ENCODE measurements at regions not wholly inside any gene's neighbourhood (a gene's known extent, or its start where the extent isn't known, plus 50 kb on each side); places are given as distances from the start of the nearest gene placed in this dataset.

- ATAC-seq = no peak
- no peaks in the 10 kb centered on the region for H3K36me3 ChIP-seq (ENCODE audit: control insufficient read depth in 1 of 2, insufficient read depth in 2 of 2, low read length in 2 of 2)
- POLR2A ChIA-PET = no interaction called here
Measured at GRCh38 chr5:67657055-67657454, 460.5 kb upstream of the CD180 start.

GRCh38 chr5:67652201-67652600, 455.6 kb upstream of the CD180 start:
- RAD21 ChIA-PET (ENCODE audit: low non-redundant PET in 1 of 2, low total read pairs in 2 of 2, uncharacterized antibody in 2 of 2, unreplicated experiment in 2 of 2) = no interaction called here
- CTCF ChIA-PET = no interaction called here
- intact Hi-C loops (cut with micrococcal nuclease) = no loop called here
- no peak for TF ChIP-seq CTCF (IDR thresholded peaks at IDR 0.05 in 2 of 3, conservative IDR thresholded peaks at IDR 0.05 in 1 of 3; ENCODE audit: borderline replicate concordance in 1 of 3, insufficient read depth in 1 of 3, low read depth in 2 of 3, low read length in 2 of 3)
- TF ChIP-seq CBX3 (IDR thresholded peaks at IDR 0.05; ENCODE audit: low read depth) = no peak
- TF ChIP-seq ZFX (IDR thresholded peaks at IDR 0.05) = no peak
- TF ChIP-seq ZBTB33 (IDR thresholded peaks at IDR 0.05; ENCODE audit: extremely low read depth, insufficient replicate concordance, low read length) = no peak
- no peak for TF ChIP-seq FOSL1 (IDR thresholded peaks at IDR 0.05; ENCODE audit: low read depth)
- TF ChIP-seq SP1 (IDR thresholded peaks at IDR 0.05; ENCODE audit: low read depth) = no peak
- TF ChIP-seq REST (IDR thresholded peaks at IDR 0.05; ENCODE audit: low read depth) = no peak
- TF ChIP-seq ATF3 (IDR thresholded peaks at IDR 0.05) = no peak
- no peak for TF ChIP-seq POLR2AphosphoS5 (IDR thresholded peaks at IDR 0.05; ENCODE audit: low read depth, low read length)

More at GRCh38 chr5:67657055-67657454, 460.5 kb upstream of the CD180 start:
- ChIA-PET CTCF (no interaction called here), RAD21 (ENCODE audit: low non-redundant PET in 1 of 2, low total read pairs in 2 of 2, uncharacterized antibody in 2 of 2, unreplicated experiment in 2 of 2) (no interaction called here)
- Histone ChIP-seq H3K9me2 (ENCODE audit: insufficient read depth) (no peaks in the 10 kb centered on the region), H3K79me2 (ENCODE audit: insufficient read depth, low read length) (no peaks in the 10 kb centered on the region), H3K27me3 (ENCODE audit: insufficient read depth, low read length) (no peaks in the 10 kb centered on the region), H3K4me1 (ENCODE audit: control insufficient read depth in 1 of 2, insufficient read depth in 2 of 2, low read length in 2 of 2) (no peaks in the 10 kb centered on the region), H3K4me2 (ENCODE audit: low read length) (no peak overlapping the region), H3K4me3 (replicated peaks in 1 of 2; ENCODE audit: low read depth in 1 of 2, low read length in 2 of 2) (no peak overlapping the region), H3K9me3 (ENCODE audit: control insufficient read depth in 1 of 2, insufficient read depth in 1 of 2, low read depth in 1 of 2, low read length in 2 of 2) (no peaks in the 10 kb centered on the region), H4K20me1 (ENCODE audit: insufficient read depth) (no peaks in the 10 kb centered on the region), H2AFZ (ENCODE audit: low read depth, low read length, poor library complexity, severe bottlenecking) (no peak overlapping the region), H3K9ac (ENCODE audit: low read length) (no peak overlapping the region), H3K27ac (ENCODE audit: low read depth, low read length) (no peak overlapping the region)
- TF ChIP-seq EZH2 (IDR thresholded peaks at IDR 0.05) (no peak), ATF3 (IDR thresholded peaks at IDR 0.05) (no peak), ELF1 (IDR thresholded peaks at IDR 0.05; ENCODE audit: borderline replicate concordance, low read depth) (no peak), TCF7L2 (IDR thresholded peaks at IDR 0.05; ENCODE audit: borderline replicate concordance, extremely low read depth, insufficient read depth, insufficient read length) (no peak), YY1 (IDR thresholded peaks at IDR 0.05; ENCODE audit: extremely low read depth, insufficient replicate concordance, low read depth, low read length) (no peak), POLR2AphosphoS5 (IDR thresholded peaks at IDR 0.05; ENCODE audit: low read depth, low read length) (no peak), EZH2phosphoT487 (IDR thresholded peaks at IDR 0.05; ENCODE audit: borderline replicate concordance) (no peak)
- no peak for DNase-seq (ENCODE audit: low read depth, low spot score)
- intact Hi-C loops (cut with micrococcal nuclease) = no loop called here
- BruUV-seq (replicated peaks) = no TSS peak

More at GRCh38 chr5:67652201-67652600, 455.6 kb upstream of the CD180 start:
- H3K27ac ChIP-seq (ENCODE audit: low read depth, low read length) = no peak overlapping the region
- H3K36me3 ChIP-seq (ENCODE audit: control insufficient read depth in 1 of 2, insufficient read depth in 2 of 2, low read length in 2 of 2) = no peaks in the 10 kb centered on the region
- H3K4me3 ChIP-seq (replicated peaks in 1 of 2; ENCODE audit: low read depth in 1 of 2, low read length in 2 of 2) = no peak overlapping the region
- H3K4me2 ChIP-seq (ENCODE audit: low read length) = no peak overlapping the region
- POLR2A ChIA-PET = no interaction called here
- H3K9me3 ChIP-seq (ENCODE audit: control insufficient read depth in 1 of 2, insufficient read depth in 1 of 2, low read depth in 1 of 2, low read length in 2 of 2) = no peaks in the 10 kb centered on the region
- no TSS peak for BruUV-seq (replicated peaks)
- DNase-seq (ENCODE audit: low read depth, low spot score) (no peak), ATAC-seq (no peak)
- H3K9me2 ChIP-seq (ENCODE audit: insufficient read depth) = no peaks in the 10 kb centered on the region
- H2AFZ ChIP-seq (ENCODE audit: low read depth, low read length, poor library complexity, severe bottlenecking) = no peak overlapping the region
- no peaks in the 10 kb centered on the region for H3K79me2 ChIP-seq (ENCODE audit: insufficient read depth, low read length)
- no peaks in the 10 kb centered on the region for H3K4me1 ChIP-seq (ENCODE audit: control insufficient read depth in 1 of 2, insufficient read depth in 2 of 2, low read length in 2 of 2)
- H4K20me1 ChIP-seq (ENCODE audit: insufficient read depth) = no peaks in the 10 kb centered on the region; the same call in 1 of the 2 replicates
- no peaks in the 10 kb centered on the region for H3K27me3 ChIP-seq (ENCODE audit: insufficient read depth, low read length)
- no peak overlapping the region for H3K9ac ChIP-seq (ENCODE audit: low read length)
